SH-SY5Y (cell line): ENCODE measurements at regions not wholly inside any gene's neighbourhood (a gene's known extent, or its start where the extent isn't known, plus 50 kb on each side); places are given as distances from the start of the nearest gene placed in this dataset.

ENCODE experiments used
- GATA2 ChIP-seq: IDR thresholded peaks from 2 replicates; pipeline ENCODE4 v1.6.1; 2011; ENCODE audit warnings: mild to moderate bottlenecking, low read depth, low read length
- GATA3 ChIP-seq: IDR thresholded peaks from 2 replicates; pipeline ENCODE4 v1.6.1; 2011; ENCODE audit warnings: low read depth, mild to moderate bottlenecking, low read length, moderate library complexity

DNA sequence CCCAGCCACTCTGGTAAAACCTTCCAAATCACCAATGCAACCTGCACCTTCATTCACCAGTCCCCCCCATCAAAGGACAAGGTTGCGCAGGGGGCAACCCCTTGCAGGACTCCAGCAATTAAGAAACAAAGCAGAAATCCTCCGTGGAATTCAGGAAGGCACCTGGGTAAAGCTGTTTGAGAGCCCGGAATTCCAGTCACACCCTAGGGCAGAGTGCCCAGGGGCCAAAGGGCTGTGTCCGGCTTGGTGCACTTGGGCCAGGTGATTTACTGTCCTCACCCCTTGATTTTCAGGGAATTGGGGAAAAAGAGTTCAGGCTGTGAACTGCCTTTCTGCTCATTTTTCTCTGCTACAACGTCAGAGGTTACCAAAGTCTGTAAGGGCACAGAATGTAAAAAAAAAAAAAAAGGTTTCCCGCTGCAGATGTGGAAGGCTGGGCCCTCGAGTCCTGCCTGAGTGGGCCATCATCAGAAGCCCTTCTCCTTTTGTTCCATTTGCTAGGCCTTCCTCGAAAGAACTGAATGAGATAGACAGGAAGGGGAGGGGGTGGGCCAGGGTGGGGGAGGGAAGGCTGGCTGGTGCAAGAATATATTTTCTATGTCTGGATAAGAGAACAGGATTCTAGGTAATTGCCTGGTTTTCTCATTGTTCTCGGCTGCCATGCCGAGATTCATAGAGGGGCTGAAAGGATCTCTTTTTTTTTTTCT lies 266.5 kb upstream of the PSMD7 start:
- no peak for TF ChIP-seq GATA3
- no peak for TF ChIP-seq GATA2
